ENCODE measurements at regions not wholly inside any gene's neighbourhood (a gene's known extent, or its start where the extent isn't known, plus 50 kb on each side); places are given as distances from the start of the nearest gene placed in this dataset.
A peak's percentile ranks its signal among the peaks of the same experiment; 100 is the strongest.
"Not testable (repeated sequence)": the region's sequence is repeated elsewhere in the genome, so short reads cannot be mapped to it uniquely, and the experiment has no call there.

DNA sequence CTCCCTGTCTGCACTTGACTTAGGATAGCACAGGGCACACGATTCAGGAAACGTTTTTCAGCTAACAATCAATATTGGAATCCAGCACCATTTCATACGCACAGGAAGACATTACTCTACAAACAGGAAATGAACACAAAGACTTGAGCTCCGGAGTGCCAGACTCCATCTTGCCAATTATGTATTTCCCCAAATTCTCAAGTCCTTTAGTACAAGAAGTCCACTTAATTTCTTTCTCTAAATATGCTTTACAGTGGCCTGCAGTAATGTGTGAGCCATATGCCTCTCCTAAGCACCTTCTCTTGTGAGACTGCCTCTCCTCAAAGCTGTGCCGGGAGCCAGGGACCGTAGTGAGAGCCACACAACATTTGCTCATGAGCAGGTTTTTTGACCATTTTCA is 168.2 kb downstream of the THBS2 start:
- no peak for FAIRE-seq
- no peak for DNase-seq (ENCODE audit: low spot score in 2 of 2)

- not testable (repeated sequence) for FAIRE-seq; DNase-seq (ENCODE audit: low spot score in 2 of 2)
Observed at GRCh38 chr6:169084557-169084956, 169.1 kb downstream of the THBS2 start.

GRCh38 chr6:169084067-169084466 is 169.6 kb downstream of the THBS2 start:
- FAIRE-seq (no peak), DNase-seq (ENCODE audit: low spot score in 2 of 2) (no peak)

DNA sequence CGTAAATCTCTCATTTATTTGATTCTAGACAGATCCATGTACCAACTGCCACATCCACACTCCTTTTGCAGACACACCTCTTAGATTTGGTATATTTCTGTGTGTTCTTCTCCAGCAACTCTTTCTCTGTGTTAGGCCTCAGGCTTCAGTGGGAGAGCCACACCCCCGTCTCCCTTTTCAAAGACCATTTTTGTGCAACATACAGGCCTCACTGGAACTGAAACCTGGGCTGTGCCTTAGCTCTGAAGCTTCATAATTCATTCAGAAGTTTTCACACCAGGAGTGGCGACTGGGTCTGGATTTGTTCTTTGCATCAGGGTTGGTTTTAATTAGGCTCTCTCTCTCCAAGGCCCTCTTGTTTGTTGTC is 170.2 kb downstream of the THBS2 start:
- DNase-seq (ENCODE audit: low spot score in 2 of 2), result no peak
- no peak for FAIRE-seq

DNA sequence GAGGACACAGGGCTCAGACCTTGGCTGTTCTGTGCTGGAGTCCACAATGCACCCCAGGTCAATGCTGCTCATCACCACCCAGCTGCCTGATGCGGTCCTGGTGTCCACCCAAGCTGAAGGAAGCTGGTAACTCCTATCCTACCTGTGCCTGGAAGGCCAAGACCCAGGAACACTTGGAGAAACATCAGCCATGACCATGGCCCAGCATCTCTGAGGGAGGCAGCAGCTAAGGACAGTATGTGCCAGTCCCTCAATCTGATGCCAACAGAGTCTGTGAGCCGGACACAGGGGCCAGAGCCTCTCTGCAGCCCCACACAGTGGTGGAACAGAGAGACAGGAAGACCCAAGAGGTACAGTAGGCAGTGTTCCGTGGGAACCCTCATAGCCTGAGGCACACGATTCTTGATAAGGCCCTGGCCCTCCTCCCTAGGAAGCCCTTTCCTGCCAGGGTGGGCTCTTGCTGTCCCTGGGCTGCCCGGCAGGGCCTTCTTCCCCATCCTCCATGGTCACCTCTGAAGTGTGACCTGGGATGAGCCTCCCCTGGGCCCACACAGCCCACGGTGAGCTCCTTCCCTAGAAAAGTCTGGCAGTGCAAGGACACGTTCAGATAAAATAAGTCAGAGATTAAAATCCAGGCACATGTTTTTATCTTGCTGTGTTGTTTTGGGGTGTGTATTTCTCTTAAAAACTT is 170.7 kb downstream of the THBS2 start:
- FAIRE-seq (no peak), DNase-seq (ENCODE audit: low spot score in 2 of 2) (no peak)

DNA sequence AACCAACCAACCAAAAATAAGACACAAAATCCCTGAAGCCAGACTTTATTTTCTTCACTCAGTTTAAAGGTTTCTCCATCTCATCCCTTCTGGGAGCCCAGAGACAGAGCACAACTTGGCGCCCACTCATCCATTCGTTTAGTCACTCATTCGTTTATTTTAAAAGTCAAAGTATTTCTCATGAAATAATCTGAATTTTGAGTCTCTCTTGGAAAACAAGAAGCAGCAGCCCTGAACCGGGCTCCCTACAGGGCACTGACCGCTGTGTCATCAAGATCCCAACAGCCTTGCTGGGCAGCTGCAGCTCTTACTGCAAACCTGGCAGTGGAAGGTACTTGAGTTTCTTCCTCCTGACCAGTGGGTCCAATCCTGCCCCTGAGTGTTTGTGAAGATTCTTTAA is 171.6 kb downstream of the THBS2 start:
- no peak for DNase-seq (ENCODE audit: low spot score in 2 of 2)
- no peak for FAIRE-seq

- DNase-seq (ENCODE audit: low spot score in 2 of 2), result no peak
- FAIRE-seq, result no peak
Observed at GRCh38 chr6:169081248-169081647, 172.4 kb downstream of the THBS2 start.

GRCh38 chr6:169079650-169080049 is 174.0 kb downstream of the THBS2 start:
- FAIRE-seq (peak; percentile 3), DNase-seq (ENCODE audit: low spot score in 2 of 2) (no peak)

DNA sequence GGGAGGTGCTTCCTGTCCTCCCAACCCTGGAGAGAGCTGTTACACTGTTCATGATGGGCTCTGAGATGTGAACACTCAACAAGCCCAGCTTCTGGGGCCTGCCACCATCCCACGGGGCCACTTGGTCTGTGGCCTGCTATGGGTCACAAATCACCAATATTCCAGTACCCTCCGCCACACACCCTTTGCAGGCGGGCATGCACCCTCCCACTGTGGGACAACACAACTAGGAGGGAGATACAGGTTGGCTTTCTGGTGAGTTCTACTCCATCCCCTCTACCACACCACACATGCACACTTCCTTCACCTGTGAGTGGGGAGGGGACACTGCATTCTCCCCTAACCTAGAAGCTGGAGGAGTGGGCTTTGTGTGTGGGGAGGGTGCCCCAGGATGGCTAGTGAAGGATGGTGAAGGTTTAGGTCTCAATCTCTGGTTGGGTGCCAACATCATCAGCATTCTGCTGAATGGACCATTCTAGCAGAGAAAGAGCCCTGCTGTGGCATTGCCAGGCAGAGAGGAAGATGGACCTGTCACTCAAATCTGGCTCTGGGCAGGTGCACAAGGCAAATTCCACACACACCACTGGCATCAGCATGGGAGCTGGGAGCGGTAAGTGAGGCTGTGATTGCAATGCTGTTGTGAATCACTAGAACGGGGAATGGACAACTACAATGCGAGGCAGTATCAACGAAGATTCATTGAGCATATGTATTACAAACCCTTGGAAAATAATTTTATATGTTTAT is 175.1 kb downstream of the THBS2 start:
- no peak for FAIRE-seq

GRCh38 chr6:169075915-169076654 is 177.6 kb downstream of the THBS2 start:
- no peak for DNase-seq (ENCODE audit: low spot score in 2 of 2)

More for the DNA sequence above, 175.1 kb downstream of the THBS2 start:
- DNase-seq (ENCODE audit: low spot score in 2 of 2), result no peak

DNA sequence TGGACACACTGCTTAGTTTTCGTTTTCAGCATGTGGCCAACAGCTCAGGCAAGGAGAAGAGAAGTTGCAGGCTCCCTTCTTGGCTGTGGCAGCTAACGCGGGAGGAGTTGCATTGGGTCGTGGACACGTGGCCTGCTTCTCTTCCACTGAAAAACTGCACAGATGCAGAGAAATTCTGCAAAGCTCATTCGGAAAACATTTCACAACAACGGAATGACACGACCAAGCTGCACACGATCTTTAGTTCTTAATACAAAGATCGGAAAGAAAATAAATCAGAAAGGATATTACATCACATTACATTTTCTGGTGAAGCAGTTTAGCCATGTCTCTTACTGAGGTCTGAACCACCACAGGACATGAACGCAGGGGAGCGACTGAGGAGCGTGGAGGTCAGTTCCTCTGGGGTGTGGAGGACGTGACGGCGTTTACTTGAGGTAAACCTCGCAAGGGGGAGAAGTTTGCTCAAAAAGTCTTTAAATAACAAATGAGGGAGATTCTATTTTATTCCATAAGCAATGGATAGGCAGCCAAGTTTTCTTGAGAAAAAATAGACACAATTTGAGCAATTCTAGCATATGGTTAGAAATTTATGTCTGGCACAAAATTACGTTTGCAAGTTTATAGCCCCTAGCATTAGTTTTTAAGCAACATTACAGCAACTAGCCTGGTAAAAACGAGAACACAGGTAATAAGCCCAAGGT is 178.3 kb downstream of the THBS2 start:
- DNase-seq (ENCODE audit: low spot score in 2 of 2) (no peak), FAIRE-seq (no peak)

More at GRCh38 chr6:169075915-169076654, 177.6 kb downstream of the THBS2 start:
- FAIRE-seq, result no peak

- no peak for DNase-seq (ENCODE audit: low spot score in 2 of 2)
- no peak for FAIRE-seq
Observed at GRCh38 chr6:169074526-169074925, 179.1 kb downstream of the THBS2 start.

DNA sequence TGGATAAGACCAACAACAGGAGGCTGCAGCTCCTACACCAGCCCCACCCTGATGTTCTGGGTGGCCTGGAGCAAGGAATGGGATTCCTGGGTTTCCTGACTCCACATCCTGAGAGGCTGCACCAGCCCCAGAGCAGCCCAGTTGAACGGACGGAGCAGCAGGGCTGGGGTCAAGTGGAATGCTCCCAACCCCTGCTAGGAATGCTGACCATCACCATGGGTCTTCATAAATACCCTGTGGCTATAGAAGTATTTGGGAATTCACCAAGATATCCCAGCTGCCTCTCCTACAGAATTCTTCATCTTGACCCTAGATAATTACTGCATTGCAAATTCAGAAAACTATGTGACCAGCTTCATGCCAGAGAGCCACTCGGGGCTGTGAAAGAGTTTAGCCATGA is 180.3 kb downstream of the THBS2 start:
- FAIRE-seq (no peak), DNase-seq (ENCODE audit: low spot score in 2 of 2) (no peak)

DNA sequence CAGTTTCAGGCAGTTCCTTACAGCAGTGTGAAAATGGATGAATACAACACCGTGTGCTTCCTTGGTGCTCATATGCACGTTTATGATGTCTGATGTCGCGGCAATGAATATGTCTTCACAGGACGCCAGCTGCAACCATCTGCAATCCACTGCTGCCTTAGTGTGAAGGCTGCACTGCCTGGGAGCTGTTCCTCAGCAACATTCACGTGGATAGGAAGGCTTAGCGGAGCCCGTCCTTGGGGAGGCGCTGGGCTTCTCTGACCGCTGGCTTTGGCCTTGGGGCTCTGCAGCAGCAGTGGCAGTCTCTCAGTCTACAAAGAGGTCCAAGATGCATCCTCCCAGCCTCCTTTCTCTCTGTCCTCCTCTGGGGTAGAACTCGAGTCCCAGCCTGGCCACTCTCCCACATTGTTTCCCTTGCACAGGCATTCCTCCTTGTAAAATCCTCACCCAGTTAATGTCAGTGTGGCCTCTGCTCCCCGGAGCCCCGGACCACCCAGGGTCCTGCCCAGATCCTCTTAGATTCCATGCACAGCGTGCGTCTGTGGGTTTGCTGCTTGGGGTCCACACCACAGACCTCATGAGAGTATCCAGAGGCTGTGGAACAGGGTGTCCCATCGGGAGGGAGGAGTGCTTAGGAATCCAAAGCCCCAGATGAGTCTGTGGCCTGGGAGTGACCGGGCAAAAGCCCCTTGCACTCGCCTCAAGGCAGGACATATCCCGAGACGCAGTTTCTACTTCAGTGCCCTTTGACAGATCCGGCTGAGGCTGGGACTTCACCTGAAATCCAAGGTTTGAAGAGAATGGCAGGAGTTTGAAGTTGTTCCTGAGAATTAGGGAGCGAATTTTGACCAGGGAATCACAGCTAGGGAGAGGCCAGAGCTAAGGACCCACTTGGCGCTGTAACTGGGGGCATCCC is 181.3 kb downstream of the THBS2 start:
- DNase-seq (ENCODE audit: low spot score in 2 of 2), result no peak
- FAIRE-seq, result no peak

- FAIRE-seq (no peak), DNase-seq (ENCODE audit: low spot score in 2 of 2) (no peak)
Observed at GRCh38 chr6:169071394-169071793, 182.3 kb downstream of the THBS2 start.

DNA sequence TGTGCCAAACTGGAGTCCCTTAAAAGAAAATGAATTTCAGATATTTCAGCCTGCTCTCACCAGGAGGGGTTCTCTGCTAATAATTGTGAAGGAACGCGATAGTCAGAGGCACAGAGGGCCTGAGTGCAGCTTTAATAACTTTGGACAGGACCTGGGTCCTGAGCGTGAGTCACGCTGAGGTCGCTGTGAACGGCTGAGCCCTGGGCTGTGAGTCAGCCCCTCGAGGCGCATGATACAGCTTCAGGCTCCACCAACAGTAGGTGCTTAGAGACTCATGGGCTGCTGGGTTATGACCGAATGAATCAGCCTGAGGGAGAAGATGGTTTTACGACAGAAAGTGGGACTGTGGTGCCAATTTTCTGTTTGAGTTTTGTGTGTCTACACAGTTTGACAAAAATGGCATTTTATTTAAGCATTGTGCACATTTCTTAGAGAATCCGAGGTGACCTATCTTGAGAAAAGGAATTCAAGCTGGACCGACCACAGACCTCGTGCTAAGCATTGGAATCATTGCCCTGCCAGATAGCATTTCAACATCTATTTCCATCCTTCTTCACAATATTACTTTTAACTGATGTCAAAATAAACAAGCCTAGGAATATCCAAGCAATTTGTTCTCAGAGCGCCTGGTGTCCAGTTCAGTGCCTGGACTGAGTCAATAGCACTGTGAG is 183.0 kb downstream of the THBS2 start:
- FAIRE-seq (no peak), DNase-seq (ENCODE audit: low spot score in 2 of 2) (no peak)

GRCh38 chr6:169069356-169069755 is 184.3 kb downstream of the THBS2 start:
- DNase-seq (ENCODE audit: low spot score in 2 of 2) (no peak), FAIRE-seq (no peak)

DNA sequence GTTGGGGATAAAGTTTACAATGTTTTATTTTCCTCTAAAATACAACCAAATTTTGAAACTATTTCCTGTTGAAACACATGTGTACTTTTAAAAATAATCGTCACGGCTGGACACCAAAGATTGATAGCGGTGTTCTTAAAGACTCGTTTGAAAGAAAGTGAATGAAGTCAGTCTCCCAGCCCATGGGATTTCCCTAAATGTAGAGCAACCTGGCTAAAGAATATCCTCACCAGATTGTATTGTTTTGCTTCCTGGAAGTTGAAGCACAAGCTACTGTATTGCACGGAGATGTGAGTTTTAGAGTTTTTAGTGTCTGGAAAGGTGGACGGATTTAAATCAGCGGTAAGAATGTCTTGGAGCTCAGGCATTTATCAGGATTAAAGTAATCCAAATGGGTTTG is 189.5 kb downstream of the THBS2 start:
- DNase-seq (ENCODE audit: low spot score in 2 of 2), result no peak
- FAIRE-seq, result no peak

- no peak for FAIRE-seq
- no peak for DNase-seq (ENCODE audit: low spot score in 2 of 2)
Observed at GRCh38 chr6:169062272-169062671, 191.4 kb downstream of the THBS2 start.

All from frontal cortex (tissue), 3 donors.